ENCODE measurements at regions not wholly inside any gene's neighbourhood (a gene's known extent, or its start where the extent isn't known, plus 50 kb on each side); places are given as distances from the start of the nearest gene placed in this dataset.
"Not testable (repeated sequence)": the region's sequence is repeated elsewhere in the genome, so short reads cannot be mapped to it uniquely, and the experiment has no call there.

- Mint-ChIP-seq H3K4me3 (no peak overlapping the region), H3K36me3 (no peaks in the 10 kb centered on the region), H3K4me1 (no peaks in the 10 kb centered on the region), H3K27me3 (no peaks in the 10 kb centered on the region), H3K9me3 (no peaks in the 10 kb centered on the region), H3K27ac (no peak overlapping the region)
- CTCF ChIA-PET = no interaction called here
- DNase-seq = no peak
Measured at GRCh38 chr9:38249587-38250210, 142.8 kb upstream of the ALDH1B1 start.

- no peaks in the 10 kb centered on the region for H3K36me3 Mint-ChIP-seq
- H3K27me3 Mint-ChIP-seq = peaks cover 1% of the 10 kb centered on the region
- no peak overlapping the region for H3K27ac Mint-ChIP-seq
- H3K9me3 Mint-ChIP-seq = no peaks in the 10 kb centered on the region
- CTCF ChIA-PET = no interaction called here
- DNase-seq = no peak
- H3K4me1 Mint-ChIP-seq = no peaks in the 10 kb centered on the region
- H3K4me3 Mint-ChIP-seq = no peak overlapping the region
Measured at GRCh38 chr9:38249049-38249448, 143.5 kb upstream of the ALDH1B1 start.

GRCh38 chr9:38246833-38247232 is 145.7 kb upstream of the ALDH1B1 start:
- no peaks in the 10 kb centered on the region for H3K4me1 Mint-ChIP-seq
- DNase-seq = no peak
- H3K36me3 Mint-ChIP-seq = no peaks in the 10 kb centered on the region
- CTCF ChIA-PET = no interaction called here
- H3K9me3 Mint-ChIP-seq = no peaks in the 10 kb centered on the region
- no peak overlapping the region for H3K4me3 Mint-ChIP-seq
- H3K27ac Mint-ChIP-seq = no peak overlapping the region
- H3K27me3 Mint-ChIP-seq = peaks cover 3% of the 10 kb centered on the region

- H3K4me1 Mint-ChIP-seq = no peaks in the 10 kb centered on the region
- H3K4me3 Mint-ChIP-seq = no peak overlapping the region
- H3K36me3 Mint-ChIP-seq = no peaks in the 10 kb centered on the region
- no peaks in the 10 kb centered on the region for H3K9me3 Mint-ChIP-seq
- CTCF ChIA-PET = no interaction called here
- no peak overlapping the region for H3K27ac Mint-ChIP-seq
- DNase-seq = no peak
- H3K27me3 Mint-ChIP-seq = peaks cover 3% of the 10 kb centered on the region
Measured at GRCh38 chr9:38244971-38245370, 147.5 kb upstream of the ALDH1B1 start.

GRCh38 chr9:38243993-38244392 is 148.5 kb upstream of the ALDH1B1 start:
- DNase-seq = no peak
- no peak overlapping the region for H3K27ac Mint-ChIP-seq
- no peaks in the 10 kb centered on the region for H3K4me1 Mint-ChIP-seq
- no peaks in the 10 kb centered on the region for H3K36me3 Mint-ChIP-seq
- no peaks in the 10 kb centered on the region for H3K9me3 Mint-ChIP-seq
- peaks cover 3% of the 10 kb centered on the region for H3K27me3 Mint-ChIP-seq
- no peak overlapping the region for H3K4me3 Mint-ChIP-seq
- CTCF ChIA-PET = interaction anchor here (0.8 kb wide), 1 partner anchor 83 kb away, joined by 4 read pairs; no protein-coding TSS in a partner anchor

GRCh38 chr9:38242151-38242550 is 150.4 kb upstream of the ALDH1B1 start:
- H3K27me3 Mint-ChIP-seq, H3K4me1 Mint-ChIP-seq, H3K4me3 Mint-ChIP-seq, DNase-seq, H3K36me3 Mint-ChIP-seq, CTCF ChIA-PET, H3K27ac Mint-ChIP-seq, H3K9me3 Mint-ChIP-seq: not testable (repeated sequence)

- no peak for DNase-seq
- H3K4me1 Mint-ChIP-seq = no peaks in the 10 kb centered on the region
- CTCF ChIA-PET = no interaction called here
- no peak overlapping the region for H3K27ac Mint-ChIP-seq
- peaks cover 3% of the 10 kb centered on the region for H3K27me3 Mint-ChIP-seq
- H3K36me3 Mint-ChIP-seq = no peaks in the 10 kb centered on the region
- H3K9me3 Mint-ChIP-seq = no peaks in the 10 kb centered on the region
- H3K4me3 Mint-ChIP-seq = no peak overlapping the region
Measured at GRCh38 chr9:38240051-38240450, 152.5 kb upstream of the ALDH1B1 start.

GRCh38 chr9:38235244-38235643 is 157.3 kb upstream of the ALDH1B1 start:
- H3K36me3 Mint-ChIP-seq = no peaks in the 10 kb centered on the region
- CTCF ChIA-PET = no interaction called here
- no peak for DNase-seq

GRCh38 chr9:38234479-38235170 is 157.9 kb upstream of the ALDH1B1 start:
- Mint-ChIP-seq H3K27ac (no peak overlapping the region), H3K9me3 (no peaks in the 10 kb centered on the region), H3K4me1 (no peaks in the 10 kb centered on the region), H3K36me3 (no peaks in the 10 kb centered on the region), H3K27me3 (peaks cover 28% of the 10 kb centered on the region), H3K4me3 (no peak overlapping the region)
- DNase-seq = no peak
- CTCF ChIA-PET = no interaction called here

More at GRCh38 chr9:38235244-38235643, 157.3 kb upstream of the ALDH1B1 start:
- no peaks in the 10 kb centered on the region for H3K4me1 Mint-ChIP-seq
- H3K4me3 Mint-ChIP-seq = no peak overlapping the region
- H3K9me3 Mint-ChIP-seq = no peaks in the 10 kb centered on the region
- H3K27ac Mint-ChIP-seq = no peak overlapping the region
- peaks cover 25% of the 10 kb centered on the region for H3K27me3 Mint-ChIP-seq

GRCh38 chr9:38233796-38234355 is 158.6 kb upstream of the ALDH1B1 start:
- no peaks in the 10 kb centered on the region for H3K4me1 Mint-ChIP-seq
- CTCF ChIA-PET = no interaction called here
- H3K27me3 Mint-ChIP-seq = peaks cover 36% of the 10 kb centered on the region
- no peaks in the 10 kb centered on the region for H3K36me3 Mint-ChIP-seq
- H3K27ac Mint-ChIP-seq = no peak overlapping the region
- no peak overlapping the region for H3K4me3 Mint-ChIP-seq
- DNase-seq = no peak
- no peaks in the 10 kb centered on the region for H3K9me3 Mint-ChIP-seq

GRCh38 chr9:38233343-38233742 is 159.2 kb upstream of the ALDH1B1 start:
- Mint-ChIP-seq H3K36me3 (no peaks in the 10 kb centered on the region), H3K9me3 (no peaks in the 10 kb centered on the region), H3K4me3 (no peak overlapping the region), H3K27ac (no peak overlapping the region), H3K4me1 (peaks cover 2% of the 10 kb centered on the region), H3K27me3 (peaks cover 38% of the 10 kb centered on the region)
- CTCF ChIA-PET = no interaction called here
- no peak for DNase-seq

GRCh38 chr9:38232895-38233294 is 159.6 kb upstream of the ALDH1B1 start:
- DNase-seq = no peak
- H3K27ac Mint-ChIP-seq = no peak overlapping the region
- H3K9me3 Mint-ChIP-seq = no peaks in the 10 kb centered on the region
- no peak overlapping the region for H3K4me3 Mint-ChIP-seq
- peaks cover 41% of the 10 kb centered on the region for H3K27me3 Mint-ChIP-seq
- peaks cover 6% of the 10 kb centered on the region for H3K4me1 Mint-ChIP-seq
- H3K36me3 Mint-ChIP-seq = no peaks in the 10 kb centered on the region
- CTCF ChIA-PET = no interaction called here

GRCh38 chr9:38229504-38230155 is 160.6 kb upstream of the SHB start:
- no peaks in the 10 kb centered on the region for H3K36me3 Mint-ChIP-seq
- DNase-seq = no peak
- CTCF ChIA-PET = interaction anchor here (1.2 kb wide), 1 partner anchor 35 kb away, joined by 4 read pairs; no protein-coding TSS in a partner anchor
- peaks cover 57% of the 10 kb centered on the region for H3K27me3 Mint-ChIP-seq
- H3K9me3 Mint-ChIP-seq = no peaks in the 10 kb centered on the region
- H3K4me3 Mint-ChIP-seq = no peak overlapping the region
- H3K4me1 Mint-ChIP-seq = peaks cover 21% of the 10 kb centered on the region
- H3K27ac Mint-ChIP-seq = no peak overlapping the region

- CTCF ChIA-PET = interaction anchor here (1.2 kb wide), 1 partner anchor 35 kb away, joined by 4 read pairs; no protein-coding TSS in a partner anchor
- no peaks in the 10 kb centered on the region for H3K9me3 Mint-ChIP-seq
- peaks cover 21% of the 10 kb centered on the region for H3K4me1 Mint-ChIP-seq
- no peak for DNase-seq
- H3K36me3 Mint-ChIP-seq = no peaks in the 10 kb centered on the region
- peaks cover 56% of the 10 kb centered on the region for H3K27me3 Mint-ChIP-seq
- no peak overlapping the region for H3K4me3 Mint-ChIP-seq
- H3K27ac Mint-ChIP-seq = no peak overlapping the region
Measured at GRCh38 chr9:38229104-38229500, 160.1 kb upstream of the SHB start.
